Neural crest cell (in vitro differentiated cells): ENCODE measurements at regions not wholly inside any gene's neighbourhood (a gene's known extent, or its start where the extent isn't known, plus 50 kb on each side); places are given as distances from the start of the nearest gene placed in this dataset.

Source experiments
- DNase-seq: peaks from one replicate; pipeline ENCODE4 v3.0.0; 2021; ENCODE audit warnings: low read depth, mixed read lengths, low spot score
- H3K27ac Mint-ChIP-seq: one replicate; pipeline ENCODE4 v1.8.0; 2021; ENCODE audit warnings: mild to moderate bottlenecking, mixed read lengths; ENCODE audit not compliant: unreplicated experiment
- H3K27me3 Mint-ChIP-seq: 2 replicates; pipeline ENCODE4 v1.8.0; 2021; ENCODE audit warnings: low read depth, mild to moderate bottlenecking, mixed read lengths
- H3K36me3 Mint-ChIP-seq: 2 replicates; pipeline ENCODE4 v1.8.0; 2021; ENCODE audit warnings: low read depth, mild to moderate bottlenecking, mixed read lengths
- H3K4me1 Mint-ChIP-seq: 2 replicates; pipeline ENCODE4 v1.8.0; 2021; ENCODE audit warnings: mixed read lengths
- H3K4me3 Mint-ChIP-seq: one replicate; pipeline ENCODE4 v1.8.0; 2021; ENCODE audit warnings: mild to moderate bottlenecking, mixed read lengths
- H3K9me3 Mint-ChIP-seq: 2 replicates; pipeline ENCODE4 v1.8.0; 2021; ENCODE audit warnings: mixed read lengths
- CTCF ChIP-seq: fragments of 200-600 bp; sonication (generic); conservative IDR thresholded peaks from 2 replicates; pipeline ENCODE4 v1.5.0; 2021; ENCODE audit warnings: antibody characterized with exemption, mild to moderate bottlenecking

- no peak overlapping the region for H3K27ac Mint-ChIP-seq
- peak; percentile 96 for TF ChIP-seq CTCF
- peaks cover 4% of the 10 kb centered on the region for H3K4me1 Mint-ChIP-seq
- H3K36me3 Mint-ChIP-seq: no peaks in the 10 kb centered on the region
- DNase-seq: peak; percentile 78
- H3K27me3 Mint-ChIP-seq: peaks cover 8% of the 10 kb centered on the region
- H3K9me3 Mint-ChIP-seq: no peaks in the 10 kb centered on the region
- no peak overlapping the region for H3K4me3 Mint-ChIP-seq
Observed at GRCh38 chr9:126228781-126229444, 97.7 kb upstream of the MVB12B start.

- DNase-seq: no peak
- Mint-ChIP-seq H3K4me1 (peaks cover 4% of the 10 kb centered on the region), H3K27ac (no peak overlapping the region), H3K36me3 (no peaks in the 10 kb centered on the region), H3K4me3 (no peak overlapping the region), H3K27me3 (peaks cover 8% of the 10 kb centered on the region), H3K9me3 (no peaks in the 10 kb centered on the region)
- TF ChIP-seq CTCF: no peak
Observed at GRCh38 chr9:126229501-126229900, 97.1 kb upstream of the MVB12B start.

GRCh38 chr9:126230692-126231091, 95.9 kb upstream of the MVB12B start:
- no peak overlapping the region for H3K27ac Mint-ChIP-seq
- H3K27me3 Mint-ChIP-seq: peaks cover 8% of the 10 kb centered on the region
- no peak for DNase-seq
- no peak overlapping the region for H3K4me3 Mint-ChIP-seq
- peaks cover 4% of the 10 kb centered on the region for H3K4me1 Mint-ChIP-seq
- no peaks in the 10 kb centered on the region for H3K36me3 Mint-ChIP-seq
- TF ChIP-seq CTCF: no peak
- H3K9me3 Mint-ChIP-seq: no peaks in the 10 kb centered on the region

GRCh38 chr9:126232461-126232860, 94.2 kb upstream of the MVB12B start:
- Mint-ChIP-seq H3K27ac (no peak overlapping the region), H3K4me3 (no peak overlapping the region), H3K36me3 (no peaks in the 10 kb centered on the region), H3K4me1 (peaks cover 4% of the 10 kb centered on the region), H3K27me3 (peaks cover 4% of the 10 kb centered on the region), H3K9me3 (no peaks in the 10 kb centered on the region)
- no peak for TF ChIP-seq CTCF
- DNase-seq: no peak

- Mint-ChIP-seq H3K4me3 (no peak overlapping the region), H3K4me1 (peaks cover 4% of the 10 kb centered on the region), H3K36me3 (no peaks in the 10 kb centered on the region), H3K27me3 (peaks cover 4% of the 10 kb centered on the region), H3K27ac (peak overlapping the region; percentile 55), H3K9me3 (peaks cover under 1% of the 10 kb centered on the region)
- no peak for DNase-seq
- TF ChIP-seq CTCF: no peak
Observed at GRCh38 chr9:126233175-126233574, 93.5 kb upstream of the MVB12B start.
